WTC11 (cell line): ENCODE measurements at regions not wholly inside any gene's neighbourhood (a gene's known extent, or its start where the extent isn't known, plus 50 kb on each side); places are given as distances from the start of the nearest gene placed in this dataset.
"Not testable (repeated sequence)": the region's sequence is repeated elsewhere in the genome, so short reads cannot be mapped to it uniquely, and the experiment has no call there.

Source experiments
- ATAC-seq: fragments of 200-7000 bp; cut with Tn5 transposase; 2 replicates; pipeline ENCODE4 v1.10.0; 2021; ENCODE audit warnings: mild to moderate bottlenecking, moderate library complexity
- CTCF ChIA-PET: fragments of 300-600 bp; sonication (Branson Sonifier 250); formaldehyde crosslinking; loops from one replicate; lab custom pipeline; 2021; ENCODE audit warnings: antibody characterized with exemption; lab: Charles Lee
- POLR2A ChIA-PET: fragments of 350-600 bp; sonication (Branson Sonifier 250); formaldehyde crosslinking; loops from one replicate; lab custom pipeline; 2021; ENCODE audit warnings: antibody characterized with exemption; lab: Charles Lee
- DNase-seq: peaks from one replicate; pipeline ENCODE4 v3.0.0; 2021; ENCODE audit warnings: low spot score
- H3K27ac Mint-ChIP-seq: 2 replicates; pipeline ENCODE4 v1.8.0; 2021; ENCODE audit warnings: mixed read lengths
- H3K27me3 Mint-ChIP-seq: 2 replicates; pipeline ENCODE4 v1.8.0; 2021; ENCODE audit warnings: low read depth, mild to moderate bottlenecking, moderate library complexity, mixed read lengths
- H3K36me3 Mint-ChIP-seq: 2 replicates; pipeline ENCODE4 v1.8.0; 2021; ENCODE audit warnings: mixed read lengths
- H3K4me1 Mint-ChIP-seq: 2 replicates; pipeline ENCODE4 v1.8.0; 2022; ENCODE audit warnings: mixed read lengths
- H3K4me3 Mint-ChIP-seq: 2 replicates; pipeline ENCODE4 v1.8.0; 2021; ENCODE audit warnings: mild to moderate bottlenecking, moderate library complexity, mixed read lengths
- H3K9me3 Mint-ChIP-seq: 2 replicates; pipeline ENCODE4 v1.8.0; 2021; ENCODE audit warnings: mixed read lengths
- ATF3 ChIP-seq: sonication (generic); formaldehyde crosslinking; conservative IDR thresholded peaks from 2 replicates; pipeline ENCODE4 v1.8.1; 2022; ENCODE audit warnings: mild to moderate bottlenecking, missing genetic modification reagents
- E2F1 ChIP-seq: sonication (generic); formaldehyde crosslinking; IDR thresholded peaks from 2 replicates; pipeline ENCODE4 v1.8.0; 2022; ENCODE audit warnings: mild to moderate bottlenecking, missing genetic modification reagents
- E2F5 ChIP-seq: sonication (generic); formaldehyde crosslinking; IDR thresholded peaks from 2 replicates; pipeline ENCODE4 v1.8.1; 2022; ENCODE audit warnings: mild to moderate bottlenecking, moderate library complexity, missing genetic modification reagents
- ELF4 ChIP-seq: sonication (generic); formaldehyde crosslinking; IDR thresholded peaks from 2 replicates; pipeline ENCODE4 v1.8.1; 2022; ENCODE audit warnings: low read depth, mild to moderate bottlenecking, moderate library complexity, missing genetic modification reagents
- ESRRA ChIP-seq: sonication (generic); formaldehyde crosslinking; IDR thresholded peaks from 2 replicates; pipeline ENCODE4 v1.8.1; 2022; ENCODE audit warnings: mild to moderate bottlenecking, missing genetic modification reagents, borderline replicate concordance
- FOXK1 ChIP-seq: sonication (generic); formaldehyde crosslinking; IDR thresholded peaks from 2 replicates; pipeline ENCODE4 v1.8.0; 2022; ENCODE audit warnings: mild to moderate bottlenecking, moderate library complexity, missing genetic modification reagents
- FOXP1 ChIP-seq: sonication (generic); formaldehyde crosslinking; IDR thresholded peaks from 2 replicates; pipeline ENCODE4 v1.8.0; 2022; ENCODE audit warnings: missing genetic modification reagents, mild to moderate bottlenecking, moderate library complexity, borderline replicate concordance
- GRHL2 ChIP-seq: fragments of 250-450 bp; sonication (Bioruptor Pico); IDR thresholded peaks from 2 replicates; pipeline ENCODE4 v1.8.0; 2022; ENCODE audit warnings: mild to moderate bottlenecking, moderate library complexity; ENCODE audit not compliant: insufficient replicate concordance, severe bottlenecking
- HMGA2 ChIP-seq: fragments of 250-450 bp; sonication (Bioruptor Pico); IDR thresholded peaks from 2 replicates; pipeline ENCODE4 v1.4.0; 2021; ENCODE audit warnings: mild to moderate bottlenecking, moderate library complexity
- JAZF1 ChIP-seq: fragments of 250-450 bp; sonication (Bioruptor Pico); IDR thresholded peaks from 2 replicates; pipeline ENCODE4 v1.9.0; 2021; ENCODE audit warnings: moderate library complexity, mild to moderate bottlenecking, inconsistent platforms
- JUN ChIP-seq: sonication (generic); formaldehyde crosslinking; IDR thresholded peaks from 2 replicates; pipeline ENCODE4 v1.8.0; 2023; ENCODE audit warnings: mild to moderate bottlenecking, missing genetic modification reagents
- MLX ChIP-seq: sonication (generic); formaldehyde crosslinking; IDR thresholded peaks from 2 replicates; pipeline ENCODE4 v1.8.1; 2023; ENCODE audit warnings: mild to moderate bottlenecking, missing genetic modification reagents, moderate library complexity
- MXD4 ChIP-seq: fragments of 250-450 bp; sonication (Bioruptor Pico); IDR thresholded peaks from 2 replicates; pipeline ENCODE4 v1.8.0; 2021; ENCODE audit warnings: mild to moderate bottlenecking, moderate library complexity, borderline replicate concordance
- NFYB ChIP-seq: sonication (generic); formaldehyde crosslinking; conservative IDR thresholded peaks from 2 replicates; pipeline ENCODE4 v1.8.0; 2022; ENCODE audit warnings: low read depth, missing genetic modification reagents
- NR1H2 ChIP-seq: sonication (generic); formaldehyde crosslinking; IDR thresholded peaks from 2 replicates; pipeline ENCODE4 v1.9.0; 2021; ENCODE audit warnings: mild to moderate bottlenecking, moderate library complexity, missing genetic modification reagents
- NR3C1 ChIP-seq: sonication (generic); formaldehyde crosslinking; conservative IDR thresholded peaks from 2 replicates; pipeline ENCODE4 v1.8.1; 2023; ENCODE audit warnings: low read depth, mild to moderate bottlenecking, missing genetic modification reagents
- OVOL2 ChIP-seq: fragments of 250-450 bp; sonication (Bioruptor Pico); IDR thresholded peaks from 2 replicates; pipeline ENCODE4 v1.9.0; 2021; ENCODE audit warnings: mild to moderate bottlenecking, borderline replicate concordance
- PRRX2 ChIP-seq: fragments of 250-450 bp; sonication (Bioruptor Pico); IDR thresholded peaks from 2 replicates; pipeline ENCODE4 v1.8.0; 2021; ENCODE audit warnings: mild to moderate bottlenecking
- ZNF138 ChIP-seq: sonication (generic); formaldehyde crosslinking; conservative IDR thresholded peaks from 2 replicates; pipeline ENCODE4 v1.8.1; 2022; ENCODE audit warnings: mild to moderate bottlenecking, moderate library complexity, missing genetic modification reagents
- ZNF281 ChIP-seq: sonication (generic); formaldehyde crosslinking; IDR thresholded peaks from 2 replicates; pipeline ENCODE4 v1.8.0; 2023; ENCODE audit warnings: mild to moderate bottlenecking, missing genetic modification reagents
- ZNF317 ChIP-seq: sonication (generic); formaldehyde crosslinking; IDR thresholded peaks from 2 replicates; pipeline ENCODE4 v1.8.1; 2023; ENCODE audit warnings: low read depth, mild to moderate bottlenecking, moderate library complexity, missing genetic modification reagents, borderline replicate concordance
- ZNF423 ChIP-seq: fragments of 250-450 bp; sonication (Bioruptor Pico); IDR thresholded peaks from 2 replicates; pipeline ENCODE4 v2.1.2; 2022; ENCODE audit warnings: mild to moderate bottlenecking, moderate library complexity

GRCh38 chr10:28910956-28911355 is 233.6 kb downstream of the BAMBI start:
- DNase-seq: no peak
- Mint-ChIP-seq H3K27ac (no peak overlapping the region), H3K27me3 (no peaks in the 10 kb centered on the region), H3K4me3 (no peak overlapping the region), H3K9me3 (no peaks in the 10 kb centered on the region), H3K4me1 (no peaks in the 10 kb centered on the region), H3K36me3 (no peaks in the 10 kb centered on the region)
- ATAC-seq: no peak
- TF ChIP-seq HMGA2 (CRISPR knock-in tag) (no peak), ZNF423 (CRISPR knock-in tag) (no peak), NR3C1 (no peak), ZNF281 (CRISPR knock-in tag) (no peak), ZNF138 (CRISPR knock-in tag) (no peak), ESRRA (no peak), JUN (CRISPR knock-in tag) (no peak), E2F1 (CRISPR knock-in tag) (no peak)
- CTCF ChIA-PET: no interaction called here
- POLR2A ChIA-PET: no interaction called here

- H3K4me1 Mint-ChIP-seq, CTCF ChIA-PET, H3K4me3 Mint-ChIP-seq, H3K9me3 Mint-ChIP-seq, DNase-seq, H3K27me3 Mint-ChIP-seq, H3K27ac Mint-ChIP-seq, ATAC-seq, H3K36me3 Mint-ChIP-seq: not testable (repeated sequence)
- POLR2A ChIA-PET: interaction anchor here (0.6 kb wide), 1 partner anchor 146 kb away, joined by 3 read pairs; no protein-coding TSS in a partner anchor
Observed at GRCh38 chr10:28911511-28911910, 234.2 kb downstream of the BAMBI start.

GRCh38 chr10:28912017-28912783 is 234.9 kb downstream of the BAMBI start:
- Mint-ChIP-seq H3K36me3 (no peaks in the 10 kb centered on the region), H3K4me1 (no peaks in the 10 kb centered on the region), H3K27me3 (no peaks in the 10 kb centered on the region), H3K9me3 (no peaks in the 10 kb centered on the region), H3K4me3 (no peak overlapping the region), H3K27ac (no peak overlapping the region)
- ATAC-seq (no peak), DNase-seq (no peak)
- POLR2A ChIA-PET: interaction anchor here (0.6 kb wide), 1 partner anchor 145 kb away, joined by 3 read pairs; no protein-coding TSS in a partner anchor
- CTCF ChIA-PET: no interaction called here
- TF ChIP-seq PRRX2 (CRISPR knock-in tag): no peak
- TF ChIP-seq FOXP1 (CRISPR knock-in tag): no peak
- TF ChIP-seq GRHL2 (CRISPR knock-in tag): no peak

- H3K27me3 Mint-ChIP-seq: no peaks in the 10 kb centered on the region
- no peak overlapping the region for H3K4me3 Mint-ChIP-seq
- no peaks in the 10 kb centered on the region for H3K4me1 Mint-ChIP-seq
- H3K36me3 Mint-ChIP-seq: no peaks in the 10 kb centered on the region
- H3K9me3 Mint-ChIP-seq: no peaks in the 10 kb centered on the region
- no peak for ATAC-seq
- H3K27ac Mint-ChIP-seq: no peak overlapping the region
- no peak for DNase-seq
- ChIA-PET POLR2A (no interaction called here), CTCF (no interaction called here)
- no peak for TF ChIP-seq ATF3
- TF ChIP-seq MXD4: no peak
- no peak for TF ChIP-seq MLX (CRISPR knock-in tag)
- TF ChIP-seq E2F5 (CRISPR knock-in tag): no peak
- TF ChIP-seq JAZF1 (CRISPR knock-in tag): no peak
- no peak for TF ChIP-seq OVOL2 (CRISPR knock-in tag)
- no peak for TF ChIP-seq NFYB (CRISPR knock-in tag)
- no peak for TF ChIP-seq ZNF317
- no peak for TF ChIP-seq NR1H2 (CRISPR knock-in tag)
- no peak for TF ChIP-seq FOXK1
- no peak for TF ChIP-seq HMGA2 (CRISPR knock-in tag)
- TF ChIP-seq ELF4 (CRISPR knock-in tag): no peak
Observed at GRCh38 chr10:28913436-28914237, 236.3 kb downstream of the BAMBI start.
